GM12878 (cell line): ENCODE measurements at regions not wholly inside any gene's neighbourhood (a gene's known extent, or its start where the extent isn't known, plus 50 kb on each side); places are given as distances from the start of the nearest gene placed in this dataset.

Experiments
- ATAC-seq: fragments of 200-7000 bp; cut with Tn5 transposase; 3 replicates; pipeline ENCODE4 v1.9.1; 2020; ENCODE audit warnings: mild to moderate bottlenecking, moderate library complexity
- BruUV-seq: library from RNA; stranded (reverse); fragments of 400-500 nt; replicated peaks from 2 replicates; lab custom pipeline; 2021; lab: Mats Ljungman, UMichigan
- CTCF ChIA-PET: fragments of 300-600 bp; sonication (Branson Sonifier 250); formaldehyde crosslinking; extraction: SDS; loops from one replicate; lab custom pipeline; 2021; ENCODE audit warnings: inconsistent platforms; lab: Yijun Ruan, JAX
- POLR2A ChIA-PET: fragments of 350-600 bp; formaldehyde crosslinking; extraction: SDS; loops from one replicate; lab custom pipeline; 2021; ENCODE audit warnings: inconsistent platforms; lab: Charles Lee
- RAD21 ChIA-PET: fragments of 300-600 bp; sonication (Branson Sonifier 250); formaldehyde crosslinking; loops from one replicate; lab custom pipeline; 2023; ENCODE audit warnings: antibody characterized with exemption; ENCODE audit not compliant: unreplicated experiment; lab: Charles Lee
- SMC1A ChIA-PET: fragments of 300-600 bp; sonication (Branson Sonifier 250); formaldehyde crosslinking; loops from one replicate; lab custom pipeline; 2023; ENCODE audit not compliant: unreplicated experiment, uncharacterized antibody; lab: Charles Lee
- DNase-seq: peaks from one replicate; pipeline ENCODE4 v3.0.0-alpha.2; 2011; ENCODE audit warnings: low read depth, low spot score
- FAIRE-seq: peaks from 3 replicates; lab custom pipeline; 2011; peaks lifted over from hg19 to GRCh38; lab: Jason Lieb, UNC
- H2AFZ ChIP-seq: 2 replicates; pipeline ENCODE4 v1.6.0; 2011; ENCODE audit warnings: low read depth, low read length, control low read depth; ENCODE audit not compliant: control insufficient read depth
- H3K27ac ChIP-seq: 2 replicates; pipeline ENCODE4 v1.5.1; 2011; ENCODE audit warnings: control low read depth; ENCODE audit not compliant: control insufficient read depth, insufficient read depth
- H3K27me3 ChIP-seq, 2 experiments: replicated peaks in 1 of 2; 2 replicates each; pipeline versions ENCODE4 v1.6.0 to v1.6.1; 2011; ENCODE audit warnings: low read length in 1 of 2; ENCODE audit not compliant: control insufficient read depth in 2 of 2, insufficient read depth in 2 of 2
- H3K36me3 ChIP-seq, 2 experiments: 2 replicates each; pipeline ENCODE4 v1.5.1; 2011; ENCODE audit warnings: low read length in 1 of 2; ENCODE audit not compliant: control insufficient read depth in 2 of 2, insufficient read depth in 2 of 2
- H3K4me1 ChIP-seq: 2 replicates; pipeline ENCODE4 v1.6.1; 2011; ENCODE audit warnings: mild to moderate bottlenecking, low read length, moderate library complexity, mixed read lengths; ENCODE audit not compliant: control insufficient read depth, insufficient read depth
- H3K4me2 ChIP-seq: 2 replicates; pipeline ENCODE4 v1.6.0; 2011; ENCODE audit warnings: control low read depth; ENCODE audit not compliant: control insufficient read depth, insufficient read depth
- H3K4me3 ChIP-seq: fragments of 200-600 bp; sonication (generic); 2 replicates; pipeline ENCODE4 v1.5.1; 2016
- H3K79me2 ChIP-seq: 2 replicates; pipeline ENCODE4 v1.6.0; 2011; ENCODE audit warnings: low read length; ENCODE audit not compliant: control insufficient read depth, insufficient read depth
- H3K9ac ChIP-seq: 2 replicates; pipeline ENCODE4 v1.8.0; 2011; ENCODE audit warnings: low read length, control low read depth, mixed read lengths; ENCODE audit not compliant: control insufficient read depth, insufficient read depth
- H3K9me3 ChIP-seq: replicated peaks from 3 replicates; pipeline ENCODE4 v1.5.1; 2011; ENCODE audit warnings: mild to moderate bottlenecking, low read length; ENCODE audit not compliant: control insufficient read depth, insufficient read depth
- H4K20me1 ChIP-seq: 2 replicates; pipeline ENCODE4 v1.6.0; 2011; ENCODE audit not compliant: control insufficient read depth, insufficient read depth
- BCL3 ChIP-seq: IDR thresholded peaks from 2 replicates; pipeline ENCODE4 v1.6.1; 2011; ENCODE audit warnings: borderline replicate concordance, low read depth, mild to moderate bottlenecking, moderate library complexity, low read length; ENCODE audit not compliant: insufficient read depth, poor library complexity, severe bottlenecking
- E2F4 ChIP-seq: IDR thresholded peaks from 2 replicates; pipeline ENCODE4 v1.6.1; 2012; ENCODE audit warnings: low read depth, low read length, improper control_type of control experiment
- FOXK2 ChIP-seq: fragments of 450-650 bp; IDR thresholded peaks from 2 replicates; pipeline ENCODE4 v1.6.1; 2017; ENCODE audit warnings: mild to moderate bottlenecking, moderate library complexity
- GABPA ChIP-seq: IDR thresholded peaks from 2 replicates; pipeline ENCODE4 v1.6.1; 2014; ENCODE audit warnings: antibody characterized with exemption, low read depth, mild to moderate bottlenecking, inconsistent platforms
- IRF4 ChIP-seq: IDR thresholded peaks from 2 replicates; pipeline ENCODE4 v1.6.1; 2011; ENCODE audit warnings: low read depth, low read length
- JUND ChIP-seq: IDR thresholded peaks from 2 replicates; pipeline ENCODE4 v1.6.1; 2012; ENCODE audit warnings: low read depth, mild to moderate bottlenecking, low read length, improper control_type of control experiment, moderate library complexity
- MYC ChIP-seq: IDR thresholded peaks from 2 replicates; pipeline ENCODE4 v1.6.1; 2011; ENCODE audit warnings: mild to moderate bottlenecking, low read length, moderate library complexity, inconsistent platforms; ENCODE audit not compliant: insufficient read depth, insufficient replicate concordance, insufficient read length, severe bottlenecking
- NKRF ChIP-seq: fragments of 450-650 bp; conservative IDR thresholded peaks from 2 replicates; pipeline ENCODE4 v1.6.1; 2017; ENCODE audit warnings: mild to moderate bottlenecking, moderate library complexity
- PKNOX1 ChIP-seq: fragments of 450-650 bp; IDR thresholded peaks from 2 replicates; pipeline ENCODE4 v1.6.1; 2016; ENCODE audit warnings: mild to moderate bottlenecking
- TAF1 ChIP-seq: IDR thresholded peaks from 2 replicates; pipeline ENCODE4 v1.6.1; 2011; ENCODE audit warnings: mild to moderate bottlenecking, low read depth, low read length, borderline replicate concordance
- WGBS: methylation state at CpG from one replicate; pipeline ENCODE4 v1.1.6; 2016; ENCODE audit warnings: low lambda C conversion rate; ENCODE audit not compliant: insufficient replicate concordance, insufficient coverage; ENCODE audit errors: missing lambda C conversion rate; 5-methylcytosine and 5-hydroxymethylcytosine counted together
- in situ Hi-C: fragments of 300-500 bp; cut with MboI; formaldehyde crosslinking; loops from 9 replicates; pipeline ENCODE4 v1.14.3; 2018; ENCODE audit warnings: mixed read lengths
- intact Hi-C: fragments of 100-400 bp; cut with micrococcal nuclease; formaldehyde crosslinking; loops from one replicate; pipeline ENCODE4 v1.14.2; 2022; ENCODE audit not compliant: unreplicated experiment

- TF ChIP-seq FOXK2 = no peak
- TF ChIP-seq JUND = no peak
- TF ChIP-seq PKNOX1 = no peak
- no peak for TF ChIP-seq IRF4
- TF ChIP-seq E2F4 = no peak
- no peak for TF ChIP-seq GABPA
- TF ChIP-seq BCL3 = no peak
- no peak for TF ChIP-seq MYC
- no peak for TF ChIP-seq NKRF
- no peak for TF ChIP-seq TAF1
- Histone ChIP-seq H3K36me3 (no peaks in the 10 kb centered on the region), H3K9ac (no peak overlapping the region), H3K79me2 (no peaks in the 10 kb centered on the region), H4K20me1 (no peaks in the 10 kb centered on the region), H3K9me3 (no peaks in the 10 kb centered on the region), H3K27ac (no peak overlapping the region), H3K4me1 (no peaks in the 10 kb centered on the region), H3K4me2 (no peak overlapping the region), H3K27me3 (no peaks in the 10 kb centered on the region), H2AFZ (no peak overlapping the region), H3K4me3 (no peak overlapping the region)
- DNase-seq (no peak), ATAC-seq (no peak), FAIRE-seq (no peak)
- ChIA-PET CTCF (interaction anchor here (4.1 kb wide), 1 partner anchor 16 kb away, joined by 28 read pairs; no protein-coding TSS in a partner anchor), RAD21 (interaction anchor here (3.9 kb wide), 1 partner anchor 15 kb away, joined by 12 read pairs; no protein-coding TSS in a partner anchor), SMC1A (interaction anchor here (0.6 kb wide), 1 partner anchor 12 kb away, joined by 3 read pairs; no protein-coding TSS in a partner anchor), POLR2A (no interaction called here)
- 24% methylated on average over 4 of the region's 4 CpGs for WGBS
- BruUV-seq = no TSS peak
- in situ Hi-C loops (no loop called here), intact Hi-C loops (no loop called here)
Observed at GRCh38 chrX:118228041-118228440, 111.4 kb upstream of the KLHL13 start.
